T-cell (primary cell): ENCODE measurements at regions not wholly inside any gene's neighbourhood (a gene's known extent, or its start where the extent isn't known, plus 50 kb on each side); places are given as distances from the start of the nearest gene placed in this dataset.

ENCODE experiments used
- ATAC-seq, 4 experiments: fragments of 200-7000 bp in 3 of 4; fragments of 150-1000 bp in 1 of 4; cut with Tn5 transposase; replicated peaks in 1 of 4; 1 replicate in 3 of 4; 2 replicates in 1 of 4; pipeline ENCODE4 v1.10.0; 2021; ENCODE audit warnings: moderate library complexity in 3 of 4, mild to moderate bottlenecking in 2 of 4, moderate number of reproducible peaks in 1 of 4
- CTCF ChIA-PET, 2 donors: fragments of 300-600 bp; sonication (Branson Sonifier 250); formaldehyde crosslinking; loops; one replicate each; lab custom pipeline; 2022; ENCODE audit warnings: antibody characterized with exemption in 2 of 2; lab: Charles Lee
- POLR2A ChIA-PET, 2 donors: fragments of 300-600 bp; sonication (Branson Sonifier 250); formaldehyde crosslinking; loops; one replicate each; lab custom pipeline; 2022; ENCODE audit warnings: antibody characterized with exemption in 2 of 2; lab: Charles Lee
- DNase-seq, 35 experiments: peaks; one replicate each; pipeline versions ENCODE4 v3.0.0 to v3.0.0-alpha.2; 2013 to 2023
- H3K27ac ChIP-seq: one replicate; pipeline ENCODE4 v1.5.1; 2013; ENCODE audit warnings: low read length
- H3K27me3 ChIP-seq, 2 experiments: replicated peaks in 1 of 2; 1 replicate in 1 of 2; 2 replicates in 1 of 2; pipeline versions ENCODE4 v1.6.1 to v1.7.0; 2013; ENCODE audit warnings: low read length in 1 of 2, mixed read lengths in 1 of 2; ENCODE audit not compliant: control insufficient read depth in 2 of 2, insufficient read depth in 2 of 2; ENCODE audit errors: extremely low read depth in 1 of 2
- H3K36me3 ChIP-seq, 2 donors: 1 replicate in 1 of 2; 2 replicates in 1 of 2; pipeline versions ENCODE4 v1.6.1 to v1.7.0; 2013; ENCODE audit warnings: low read length in 1 of 2; ENCODE audit not compliant: control insufficient read depth in 2 of 2, insufficient read depth in 1 of 2; ENCODE audit errors: extremely low read depth in 1 of 2
- H3K4me1 ChIP-seq, 2 experiments: 1 replicate in 1 of 2; 2 replicates in 1 of 2; pipeline versions ENCODE4 v1.6.1 to v1.7.0; 2013; ENCODE audit warnings: low read length in 2 of 2, mixed read lengths in 1 of 2; ENCODE audit not compliant: insufficient read depth in 2 of 2, control insufficient read depth in 1 of 2; ENCODE audit errors: extremely low read depth in 1 of 2
- H3K4me3 ChIP-seq, 2 donors: 1 replicate in 1 of 2; 2 replicates in 1 of 2; pipeline versions ENCODE4 v1.5.1 to v1.7.0; 2013; ENCODE audit warnings: mild to moderate bottlenecking in 2 of 2, low read length in 1 of 2, moderate library complexity in 1 of 2; ENCODE audit not compliant: control insufficient read depth in 1 of 2; ENCODE audit errors: extremely low read depth in 1 of 2
- H3K9me3 ChIP-seq: 2 replicates; pipeline ENCODE4 v1.7.0; 2013
- H3K27ac Mint-ChIP-seq, 2 donors: one replicate each; pipeline ENCODE4 v1.8.0; 2020 to 2021; ENCODE audit warnings: mild to moderate bottlenecking in 2 of 2, mixed read lengths in 2 of 2
- H3K27me3 Mint-ChIP-seq, 2 donors: one replicate each; pipeline ENCODE4 v1.8.0; 2021 to 2022; ENCODE audit warnings: mixed read lengths in 2 of 2
- H3K36me3 Mint-ChIP-seq: one replicate; pipeline ENCODE4 v1.8.0; 2021; ENCODE audit warnings: mixed read lengths
- H3K4me1 Mint-ChIP-seq, 3 donors: one replicate each; pipeline ENCODE4 v1.8.0; 2020 to 2022; ENCODE audit warnings: mixed read lengths in 3 of 3, mild to moderate bottlenecking in 1 of 3
- H3K4me3 Mint-ChIP-seq, 3 donors: one replicate each; pipeline ENCODE4 v1.8.0; 2020 to 2022; ENCODE audit warnings: mild to moderate bottlenecking in 3 of 3, mixed read lengths in 3 of 3, moderate library complexity in 3 of 3
- H3K9me3 Mint-ChIP-seq, 3 donors: one replicate each; pipeline ENCODE4 v1.8.0; 2020 to 2022; ENCODE audit warnings: mixed read lengths in 3 of 3
- WGBS: methylation state at CpG from one replicate; pipeline ENCODE4 v1.1.5; 2013; ENCODE audit warnings: missing lambda C conversion rate; ENCODE audit not compliant: insufficient coverage; 5-methylcytosine and 5-hydroxymethylcytosine counted together

GRCh38 chr15:37767841-37768455 lies 166.5 kb upstream of the TMCO5A start:
- no peaks in the 10 kb centered on the region for H3K9me3 ChIP-seq
- H3K4me1 ChIP-seq, result peaks cover 0 to 3% of the 10 kb centered on the region in 2 experiments
- DNase-seq (no peak), ATAC-seq (no peak)
- CTCF ChIA-PET, result no interaction called here
- no peaks in the 10 kb centered on the region for H3K36me3 Mint-ChIP-seq
- H3K27ac ChIP-seq, result no peak overlapping the region
- H3K4me3 ChIP-seq, result no peak overlapping the region
- 94% methylated on average over 3 of the region's 10 CpGs for WGBS
- POLR2A ChIA-PET, result no interaction called here
- no peak overlapping the region for H3K4me3 Mint-ChIP-seq
- H3K36me3 ChIP-seq, result no peaks in the 10 kb centered on the region
- peaks cover 8 to 20% (median 18%) of the 10 kb centered on the region in 3 donors for H3K4me1 Mint-ChIP-seq
- H3K9me3 Mint-ChIP-seq, result no peaks in the 10 kb centered on the region
- H3K27me3 Mint-ChIP-seq, result peaks cover 2 to 5% of the 10 kb centered on the region in 2 donors
- no peaks in the 10 kb centered on the region for H3K27me3 ChIP-seq
- no peak overlapping the region for H3K27ac Mint-ChIP-seq

- Mint-ChIP-seq H3K27me3 (peaks cover 2 to 5% of the 10 kb centered on the region in 2 donors), H3K4me1 (peaks cover 0 to 2% (median under 1%) of the 10 kb centered on the region in 3 donors), H3K4me3 (no peak overlapping the region), H3K36me3 (no peaks in the 10 kb centered on the region), H3K9me3 (no peaks in the 10 kb centered on the region), H3K27ac (no peak overlapping the region)
- ATAC-seq (no peak), DNase-seq (no peak)
- Histone ChIP-seq H3K27me3 (no peaks in the 10 kb centered on the region), H3K4me1 (no peaks in the 10 kb centered on the region), H3K27ac (no peak overlapping the region), H3K36me3 (no peaks in the 10 kb centered on the region), H3K9me3 (no peaks in the 10 kb centered on the region), H3K4me3 (no peak overlapping the region)
- CTCF ChIA-PET, result interaction anchor here in 1 of 2 donors (0.7 kb wide), 1 partner anchor 25 kb away, joined by 3 read pairs; no protein-coding TSS in a partner anchor
- no CpG with 5 or more reads among the region's 2 CpGs for WGBS
- POLR2A ChIA-PET, result no interaction called here
These were observed 163.0 kb upstream of the TMCO5A start for GRCh38 chr15:37771465-37771864.

GRCh38 chr15:37773111-37773860 lies 161.2 kb upstream of the TMCO5A start:
- WGBS, result no CpG with 5 or more reads among the region's 4 CpGs
- ChIA-PET POLR2A (no interaction called here), CTCF (no interaction called here)
- DNase-seq (no peak), ATAC-seq (no peak)
- Mint-ChIP-seq H3K4me1 (no peaks in the 10 kb centered on the region), H3K9me3 (no peaks in the 10 kb centered on the region), H3K36me3 (no peaks in the 10 kb centered on the region), H3K27me3 (no peaks in the 10 kb centered on the region), H3K4me3 (no peak overlapping the region), H3K27ac (no peak overlapping the region)
- Histone ChIP-seq H3K4me3 (no peak overlapping the region), H3K27ac (no peak overlapping the region), H3K36me3 (no peaks in the 10 kb centered on the region), H3K27me3 (no peaks in the 10 kb centered on the region), H3K4me1 (no peaks in the 10 kb centered on the region), H3K9me3 (no peaks in the 10 kb centered on the region)

GRCh38 chr15:37774961-37775360 lies 159.5 kb upstream of the TMCO5A start:
- DNase-seq (no peak), ATAC-seq (no peak)
- CTCF ChIA-PET, result no interaction called here
- Histone ChIP-seq H3K27ac (no peak overlapping the region), H3K9me3 (no peaks in the 10 kb centered on the region), H3K36me3 (no peaks in the 10 kb centered on the region), H3K4me3 (no peak overlapping the region), H3K27me3 (no peaks in the 10 kb centered on the region), H3K4me1 (no peaks in the 10 kb centered on the region)
- WGBS, result no CpG with 5 or more reads among the region's 2 CpGs
- H3K27ac Mint-ChIP-seq, result no peak overlapping the region
- H3K4me1 Mint-ChIP-seq, result no peaks in the 10 kb centered on the region
- H3K4me3 Mint-ChIP-seq, result no peak overlapping the region
- H3K9me3 Mint-ChIP-seq, result no peaks in the 10 kb centered on the region
- POLR2A ChIA-PET, result no interaction called here
- no peaks in the 10 kb centered on the region for H3K27me3 Mint-ChIP-seq
- H3K36me3 Mint-ChIP-seq, result no peaks in the 10 kb centered on the region

GRCh38 chr15:37777006-37777405 lies 157.4 kb upstream of the TMCO5A start:
- H3K9me3 Mint-ChIP-seq, result no peaks in the 10 kb centered on the region
- H3K4me3 ChIP-seq, result no peak overlapping the region
- CTCF ChIA-PET, result no interaction called here
- ATAC-seq (no peak), DNase-seq (no peak)
- no peaks in the 10 kb centered on the region for H3K4me1 ChIP-seq
- H3K27me3 ChIP-seq, result no peaks in the 10 kb centered on the region
- WGBS, result 76% methylated on average over 3 of the region's 3 CpGs
- POLR2A ChIA-PET, result no interaction called here
- H3K4me3 Mint-ChIP-seq, result no peak overlapping the region
- no peaks in the 10 kb centered on the region for H3K9me3 ChIP-seq
- no peaks in the 10 kb centered on the region for H3K27me3 Mint-ChIP-seq
- no peak overlapping the region for H3K27ac ChIP-seq
- H3K4me1 Mint-ChIP-seq, result no peaks in the 10 kb centered on the region
- no peaks in the 10 kb centered on the region for H3K36me3 ChIP-seq
- no peak overlapping the region for H3K27ac Mint-ChIP-seq
- H3K36me3 Mint-ChIP-seq, result no peaks in the 10 kb centered on the region

- Histone ChIP-seq H3K27me3 (no peaks in the 10 kb centered on the region), H3K4me1 (no peaks in the 10 kb centered on the region), H3K36me3 (no peaks in the 10 kb centered on the region), H3K4me3 (no peak overlapping the region), H3K27ac (no peak overlapping the region), H3K9me3 (no peaks in the 10 kb centered on the region)
- Mint-ChIP-seq H3K27ac (no peak overlapping the region), H3K27me3 (peaks cover 0 to 4% of the 10 kb centered on the region in 2 donors), H3K36me3 (no peaks in the 10 kb centered on the region), H3K4me3 (no peak overlapping the region), H3K9me3 (no peaks in the 10 kb centered on the region), H3K4me1 (no peaks in the 10 kb centered on the region)
- DNase-seq (no peak), ATAC-seq (no peak)
- ChIA-PET POLR2A (no interaction called here), CTCF (no interaction called here)
- no CpG with 5 or more reads among the region's 2 CpGs for WGBS
These were observed 151.2 kb upstream of the TMCO5A start for GRCh38 chr15:37783290-37783689.
